ENCODE measurements at regions not wholly inside any gene's neighbourhood (a gene's known extent, or its start where the extent isn't known, plus 50 kb on each side); places are given as distances from the start of the nearest gene placed in this dataset.

DNA sequence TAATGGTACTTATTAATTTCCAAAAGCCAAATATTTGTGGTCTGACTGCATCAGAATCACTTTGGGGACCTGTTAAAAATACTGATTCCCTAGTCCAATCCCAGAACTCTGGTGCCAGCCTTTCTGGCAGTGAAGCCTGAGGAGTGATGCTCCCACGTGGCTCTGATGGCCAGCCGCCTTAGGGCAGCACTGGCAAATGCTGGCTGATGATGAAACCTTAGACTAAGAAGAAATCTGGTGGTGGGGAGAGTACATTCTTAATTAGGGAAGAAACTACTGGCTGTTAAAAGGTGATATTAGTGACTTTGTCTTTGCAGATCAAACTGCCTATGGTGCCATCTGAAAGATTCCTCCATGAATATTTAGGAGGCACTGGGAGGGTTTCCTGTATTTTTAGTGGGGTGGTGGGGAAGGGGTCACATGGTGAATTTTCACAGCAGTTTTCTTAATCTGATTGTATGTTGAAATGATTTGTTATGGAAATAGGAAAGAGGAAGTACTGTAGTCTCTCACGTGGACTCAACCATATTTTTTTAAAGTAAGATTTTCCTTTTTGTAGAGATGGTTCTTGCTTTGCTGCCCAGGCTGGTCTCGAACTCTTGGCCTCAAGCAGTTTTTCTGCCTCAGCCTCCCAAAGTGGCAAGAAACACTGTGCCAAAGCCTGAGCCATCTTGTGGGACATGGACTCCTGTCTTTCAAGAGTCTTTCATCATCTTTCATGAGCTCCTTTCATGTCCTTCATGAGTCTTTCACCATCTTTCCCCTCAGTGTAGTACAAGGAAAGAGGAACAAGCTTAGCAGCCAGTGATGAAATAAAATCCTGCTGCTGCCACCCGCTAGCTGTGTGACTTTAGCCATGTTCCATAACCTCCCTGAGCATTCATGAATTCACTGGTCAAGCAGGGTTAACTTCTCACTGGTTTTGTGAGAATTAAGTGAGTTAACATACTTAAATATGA lies 90.8 kb downstream of the ZNF330 start:
- no peaks in the 10 kb centered on the region for H3K79me2 ChIP-seq (ENCODE audit: insufficient read depth, low read length)
- no peaks in the 10 kb centered on the region for H4K20me1 ChIP-seq (ENCODE audit: insufficient read depth, low read length)
- peaks cover 2% of the 10 kb centered on the region for H3K27me3 ChIP-seq (ENCODE audit: insufficient read depth, low read length, poor library complexity)
- H3K27ac ChIP-seq (ENCODE audit: low read length), result no peak overlapping the region
- H3K4me3 ChIP-seq (ENCODE audit: low read depth in 1 of 2, low read length in 2 of 2), result no peak overlapping the region
- ATAC-seq (ENCODE audit: insufficient read depth, low read depth) (no peak), DNase-seq (no peak)
- no peak overlapping the region for H3K4me2 ChIP-seq (ENCODE audit: insufficient read depth, low read length)
- no peak overlapping the region for H2AFZ ChIP-seq (ENCODE audit: low read depth, low read length)
- TF ChIP-seq CTCF (IDR thresholded peaks at IDR 0.05; ENCODE audit: borderline replicate concordance, extremely low read depth, low read length, poor library complexity, severe bottlenecking) (no peak), EZH2 (IDR thresholded peaks at IDR 0.05; ENCODE audit: borderline replicate concordance, low read depth, low read length, severe bottlenecking) (no peak)
- no peaks in the 10 kb centered on the region for H3K4me1 ChIP-seq (ENCODE audit: insufficient read depth, low read length)
- no peak overlapping the region for H3K9ac ChIP-seq (ENCODE audit: low read depth, low read length)
- H3K9me3 ChIP-seq (ENCODE audit: insufficient read depth, low read length, severe bottlenecking), result no peaks in the 10 kb centered on the region
- H3K36me3 ChIP-seq (ENCODE audit: insufficient read depth, low read length), result no peaks in the 10 kb centered on the region

DNA sequence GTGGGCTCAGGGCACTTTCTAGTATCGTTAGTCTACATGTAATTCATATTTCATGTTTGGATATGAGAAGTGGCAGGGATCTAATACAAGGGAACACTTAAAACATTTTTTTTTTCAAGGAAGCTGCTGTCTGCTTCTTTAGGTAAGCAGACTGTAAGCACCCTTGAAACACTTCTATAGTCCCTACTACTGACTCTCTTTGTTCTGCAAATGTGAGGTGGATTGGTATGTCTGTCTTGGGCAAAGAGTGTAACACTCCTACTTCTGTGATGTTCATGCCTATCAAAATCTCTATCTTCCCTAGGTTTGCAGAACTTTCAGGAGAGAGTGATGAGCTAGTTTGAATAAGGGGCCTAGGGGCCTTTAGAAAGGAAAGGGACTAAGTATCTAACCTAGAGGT lies 93.9 kb downstream of the ZNF330 start:
- TF ChIP-seq CTCF (IDR thresholded peaks at IDR 0.05; ENCODE audit: borderline replicate concordance, extremely low read depth, low read length, poor library complexity, severe bottlenecking), result no peak
- no peak for TF ChIP-seq EZH2 (IDR thresholded peaks at IDR 0.05; ENCODE audit: borderline replicate concordance, low read depth, low read length, severe bottlenecking)
- H4K20me1 ChIP-seq (ENCODE audit: insufficient read depth, low read length), result no peaks in the 10 kb centered on the region
- no peaks in the 10 kb centered on the region for H3K36me3 ChIP-seq (ENCODE audit: insufficient read depth, low read length)
- no peaks in the 10 kb centered on the region for H3K79me2 ChIP-seq (ENCODE audit: insufficient read depth, low read length)
- H3K27me3 ChIP-seq (ENCODE audit: insufficient read depth, low read length, poor library complexity), result peaks cover 2% of the 10 kb centered on the region
- H3K4me1 ChIP-seq (ENCODE audit: insufficient read depth, low read length), result no peaks in the 10 kb centered on the region
- DNase-seq (no peak), ATAC-seq (ENCODE audit: insufficient read depth, low read depth) (no peak)
- no peak overlapping the region for H2AFZ ChIP-seq (ENCODE audit: low read depth, low read length)
- no peak overlapping the region for H3K4me3 ChIP-seq (ENCODE audit: low read depth in 1 of 2, low read length in 2 of 2)
- no peak overlapping the region for H3K27ac ChIP-seq (ENCODE audit: low read length)
- no peak overlapping the region for H3K4me2 ChIP-seq (ENCODE audit: insufficient read depth, low read length)
- H3K9ac ChIP-seq (ENCODE audit: low read depth, low read length), result no peak overlapping the region
- H3K9me3 ChIP-seq (ENCODE audit: insufficient read depth, low read length, severe bottlenecking), result no peaks in the 10 kb centered on the region

GRCh38 chr4:141328560-141329173 lies 108.0 kb downstream of the ZNF330 start:
- no peak for TF ChIP-seq EZH2 (IDR thresholded peaks at IDR 0.05; ENCODE audit: borderline replicate concordance, low read depth, low read length, severe bottlenecking)
- no peak for TF ChIP-seq CTCF (IDR thresholded peaks at IDR 0.05; ENCODE audit: borderline replicate concordance, extremely low read depth, low read length, poor library complexity, severe bottlenecking)
- Histone ChIP-seq H3K9me3 (ENCODE audit: insufficient read depth, low read length, severe bottlenecking) (no peaks in the 10 kb centered on the region), H3K4me3 (ENCODE audit: low read depth in 1 of 2, low read length in 2 of 2) (no peak overlapping the region), H3K36me3 (ENCODE audit: insufficient read depth, low read length) (no peaks in the 10 kb centered on the region), H4K20me1 (ENCODE audit: insufficient read depth, low read length) (no peaks in the 10 kb centered on the region), H3K9ac (ENCODE audit: low read depth, low read length) (no peak overlapping the region), H2AFZ (ENCODE audit: low read depth, low read length) (no peak overlapping the region), H3K79me2 (ENCODE audit: insufficient read depth, low read length) (no peaks in the 10 kb centered on the region), H3K27me3 (ENCODE audit: insufficient read depth, low read length, poor library complexity) (peaks cover 3% of the 10 kb centered on the region), H3K27ac (ENCODE audit: low read length) (no peak overlapping the region), H3K4me1 (ENCODE audit: insufficient read depth, low read length) (no peaks in the 10 kb centered on the region), H3K4me2 (ENCODE audit: insufficient read depth, low read length) (no peak overlapping the region)
- ATAC-seq (ENCODE audit: insufficient read depth, low read depth) (no peak), DNase-seq (no peak)

Measured in DND-41 (cell line).